ENCODE measurements at regions not wholly inside any gene's neighbourhood (a gene's known extent, or its start where the extent isn't known, plus 50 kb on each side); places are given as distances from the start of the nearest gene placed in this dataset.

GRCh38 chr13:31027136-31027535 lies 94.7 kb downstream of the TEX26 start:
- TF ChIP-seq CTCF (IDR thresholded peaks at IDR 0.05) (no peak), POLR2A (IDR thresholded peaks at IDR 0.05) (no peak), EP300 (IDR thresholded peaks at IDR 0.05; ENCODE audit: low read depth) (no peak), POLR2AphosphoS5 (IDR thresholded peaks at IDR 0.05) (no peak)

Measured in transverse colon (tissue), 4 donors.